MM.1S (cell line): ENCODE measurements at regions not wholly inside any gene's neighbourhood (a gene's known extent, or its start where the extent isn't known, plus 50 kb on each side); places are given as distances from the start of the nearest gene placed in this dataset.

Experiments used
- DNase-seq: peaks from one replicate; pipeline ENCODE4 v3.0.0-alpha.2; 2015
- H2AFZ ChIP-seq: fragments of 300-600 bp; sonication (generic); 2 replicates; pipeline ENCODE4 v1.6.0; 2016; ENCODE audit warnings: antibody characterized with exemption, low read length
- H3F3A ChIP-seq: fragments of 300-600 bp; sonication (generic); 2 replicates; pipeline ENCODE4 v1.6.1; 2016; ENCODE audit warnings: mild to moderate bottlenecking, antibody characterized with exemption, low read length, moderate library complexity, mixed read lengths; ENCODE audit not compliant: insufficient read depth
- H3K27ac ChIP-seq: fragments of 300-600 bp; sonication (generic); 2 replicates; pipeline ENCODE4 v1.5.1; 2016; ENCODE audit warnings: mild to moderate bottlenecking, low read length
- H3K27me3 ChIP-seq: fragments of 300-600 bp; sonication (generic); replicated peaks from 2 replicates; pipeline ENCODE4 v1.6.0; 2016; ENCODE audit warnings: low read length; ENCODE audit not compliant: insufficient read depth
- H3K36me3 ChIP-seq: fragments of 300-600 bp; sonication (generic); replicated peaks from 2 replicates; pipeline ENCODE4 v1.6.1; 2016; ENCODE audit warnings: mild to moderate bottlenecking, low read length, mixed read lengths; ENCODE audit not compliant: insufficient read depth
- H3K4me1 ChIP-seq: fragments of 300-600 bp; sonication (generic); 2 replicates; pipeline ENCODE4 v1.6.1; 2016; ENCODE audit warnings: low read length, mixed read lengths
- H3K4me2 ChIP-seq: fragments of 300-600 bp; sonication (generic); 2 replicates; pipeline ENCODE4 v1.6.0; 2016; ENCODE audit warnings: low read depth, low read length
- H3K4me3 ChIP-seq: fragments of 300-600 bp; sonication (generic); 2 replicates; pipeline ENCODE4 v1.5.1; 2016; ENCODE audit warnings: low read length, mixed read lengths
- H3K79me2 ChIP-seq: fragments of 300-600 bp; sonication (generic); 2 replicates; pipeline ENCODE4 v1.6.1; 2016; ENCODE audit warnings: mixed run types, low read length, mixed read lengths
- H3K9ac ChIP-seq: fragments of 300-600 bp; sonication (generic); 2 replicates; pipeline ENCODE4 v1.6.1; 2016; ENCODE audit warnings: low read length, mixed read lengths
- H3K9me2 ChIP-seq: fragments of 300-600 bp; sonication (generic); replicated peaks from 2 replicates; pipeline ENCODE4 v1.6.1; 2016; ENCODE audit warnings: mild to moderate bottlenecking, low read length, mixed read lengths; ENCODE audit not compliant: insufficient read depth
- H3K9me3 ChIP-seq: fragments of 300-600 bp; sonication (generic); replicated peaks from 2 replicates; pipeline ENCODE4 v1.6.1; 2016; ENCODE audit warnings: mild to moderate bottlenecking, low read length, mixed read lengths; ENCODE audit not compliant: insufficient read depth
- H4K20me1 ChIP-seq: fragments of 300-600 bp; sonication (generic); 2 replicates; pipeline ENCODE4 v1.6.1; 2016; ENCODE audit warnings: mild to moderate bottlenecking, low read length, moderate library complexity, mixed read lengths; ENCODE audit not compliant: insufficient read depth
- EZH2 ChIP-seq: fragments of 300-600 bp; sonication (generic); optimal IDR thresholded peaks from 2 replicates; pipeline ENCODE3; 2017; ENCODE audit warnings: low read depth, mild to moderate bottlenecking, antibody characterized with exemption, low read length, mixed read lengths
- EZH2phosphoT487 ChIP-seq: fragments of 300-600 bp; sonication (generic); IDR thresholded peaks from 2 replicates; pipeline ENCODE4 v1.6.1; 2018; ENCODE audit warnings: antibody characterized with exemption, low read length
- TF ChIP-seq, protein P1 (sequence below): fragments of 300-600 bp; sonication (generic); IDR thresholded peaks from 2 replicates; pipeline ENCODE4 v1.5.1; 2016; ENCODE audit warnings: antibody characterized with exemption, low read length, mixed read lengths

DNA sequence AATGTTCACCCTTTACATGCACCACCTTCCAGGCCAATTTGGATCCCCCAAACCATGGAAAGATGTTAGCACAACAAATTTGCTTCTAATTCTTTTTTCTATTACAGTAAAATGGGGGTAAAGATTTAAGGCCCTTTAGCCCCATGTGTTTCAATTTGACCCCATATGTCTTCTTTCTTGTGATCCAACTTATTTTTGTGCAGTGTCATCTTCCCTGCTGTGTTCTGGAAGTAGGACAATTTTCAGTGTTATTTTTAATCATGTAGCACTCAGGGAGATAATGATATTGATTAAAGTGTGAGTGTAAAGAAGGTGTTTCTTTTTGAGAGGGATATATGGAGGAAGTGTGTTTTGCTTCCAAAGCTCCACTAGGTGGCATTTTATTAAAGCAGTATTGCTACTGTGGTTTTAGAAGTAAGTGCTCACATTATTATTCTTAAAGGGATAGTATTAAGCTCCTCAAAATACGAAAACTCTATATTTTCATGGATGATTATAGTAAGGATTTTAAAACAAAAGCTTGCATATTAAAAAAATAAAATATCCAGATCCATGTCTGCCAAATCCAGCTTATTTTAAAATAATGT is 118.7 kb upstream of the ATP10B start:
- H3K36me3 ChIP-seq: no peaks in the 10 kb centered on the region
- no peaks in the 10 kb centered on the region for H3K27me3 ChIP-seq
- H3K9me3 ChIP-seq: no peaks in the 10 kb centered on the region
- no peaks in the 10 kb centered on the region for H3K4me1 ChIP-seq
- H4K20me1 ChIP-seq: no peaks in the 10 kb centered on the region
- H3K9ac ChIP-seq: no peak overlapping the region
- no peak overlapping the region for H3K4me2 ChIP-seq
- H2AFZ ChIP-seq: no peak overlapping the region
- DNase-seq: no peak
- no peak overlapping the region for H3K27ac ChIP-seq
- no peak for TF ChIP-seq EZH2phosphoT487
- TF ChIP-seq, protein P1, sequence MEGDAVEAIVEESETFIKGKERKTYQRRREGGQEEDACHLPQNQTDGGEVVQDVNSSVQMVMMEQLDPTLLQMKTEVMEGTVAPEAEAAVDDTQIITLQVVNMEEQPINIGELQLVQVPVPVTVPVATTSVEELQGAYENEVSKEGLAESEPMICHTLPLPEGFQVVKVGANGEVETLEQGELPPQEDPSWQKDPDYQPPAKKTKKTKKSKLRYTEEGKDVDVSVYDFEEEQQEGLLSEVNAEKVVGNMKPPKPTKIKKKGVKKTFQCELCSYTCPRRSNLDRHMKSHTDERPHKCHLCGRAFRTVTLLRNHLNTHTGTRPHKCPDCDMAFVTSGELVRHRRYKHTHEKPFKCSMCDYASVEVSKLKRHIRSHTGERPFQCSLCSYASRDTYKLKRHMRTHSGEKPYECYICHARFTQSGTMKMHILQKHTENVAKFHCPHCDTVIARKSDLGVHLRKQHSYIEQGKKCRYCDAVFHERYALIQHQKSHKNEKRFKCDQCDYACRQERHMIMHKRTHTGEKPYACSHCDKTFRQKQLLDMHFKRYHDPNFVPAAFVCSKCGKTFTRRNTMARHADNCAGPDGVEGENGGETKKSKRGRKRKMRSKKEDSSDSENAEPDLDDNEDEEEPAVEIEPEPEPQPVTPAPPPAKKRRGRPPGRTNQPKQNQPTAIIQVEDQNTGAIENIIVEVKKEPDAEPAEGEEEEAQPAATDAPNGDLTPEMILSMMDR: 0 out of 2 replicates have a peak, but pooled peaks have one; percentile 5
- no peak overlapping the region for H3K4me3 ChIP-seq
- no peaks in the 10 kb centered on the region for H3K9me2 ChIP-seq
- H3K79me2 ChIP-seq: no peaks in the 10 kb centered on the region
- H3F3A ChIP-seq: no peaks in the 10 kb centered on the region

DNA sequence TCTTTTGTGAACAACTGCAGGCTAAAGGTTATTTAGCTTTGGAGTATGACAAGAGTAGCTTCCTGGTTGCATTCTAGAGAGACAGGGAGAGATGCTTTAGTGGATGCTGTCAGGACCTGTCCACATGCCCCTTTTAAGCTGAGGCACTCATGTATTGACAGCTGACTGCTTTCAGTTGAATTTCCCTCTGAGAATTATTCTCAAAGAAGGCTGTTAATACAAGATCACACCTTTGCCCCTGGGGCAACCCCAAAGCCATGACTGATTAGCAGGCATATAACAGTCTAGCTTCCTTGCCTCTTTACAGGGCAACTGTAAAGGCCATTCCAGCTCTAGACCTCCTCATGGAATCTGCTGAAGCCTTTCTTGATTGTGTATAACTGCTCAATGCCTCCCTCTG is 117.6 kb upstream of the ATP10B start:
- no peak overlapping the region for H3K27ac ChIP-seq

DNA sequence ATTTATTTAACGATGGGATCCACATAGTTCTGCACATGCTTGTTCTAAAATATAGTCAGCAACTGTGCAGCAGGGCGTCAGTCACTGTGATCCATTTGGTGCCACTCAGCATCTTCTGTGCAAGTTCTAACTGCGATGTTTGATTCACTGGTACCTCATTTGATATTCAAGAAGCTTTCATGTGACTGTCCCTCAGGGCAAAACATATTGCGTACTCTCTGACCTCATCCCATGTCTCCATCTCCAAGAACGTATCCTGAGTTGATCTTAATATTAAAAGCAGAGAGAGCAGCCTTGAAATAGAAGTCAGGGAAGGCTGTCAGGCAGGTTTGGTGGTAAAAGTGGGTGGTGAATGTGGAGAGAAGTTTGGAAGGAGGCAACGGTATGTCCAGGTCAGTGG is 116.5 kb upstream of the ATP10B start:
- no peaks in the 10 kb centered on the region for H3K4me1 ChIP-seq
- H3K9me2 ChIP-seq: no peaks in the 10 kb centered on the region
- H3K4me3 ChIP-seq: no peak overlapping the region
- H3K27me3 ChIP-seq: no peaks in the 10 kb centered on the region
- H3K4me2 ChIP-seq: no peak overlapping the region
- no peaks in the 10 kb centered on the region for H3K9me3 ChIP-seq
- H4K20me1 ChIP-seq: no peaks in the 10 kb centered on the region
- H3K9ac ChIP-seq: no peak overlapping the region
- no peaks in the 10 kb centered on the region for H3F3A ChIP-seq
- no peak overlapping the region for H2AFZ ChIP-seq
- no peaks in the 10 kb centered on the region for H3K79me2 ChIP-seq
- TF ChIP-seq, protein P1: no peak
- no peak for TF ChIP-seq EZH2
- no peak for TF ChIP-seq EZH2phosphoT487
- DNase-seq: no peak
- no peaks in the 10 kb centered on the region for H3K36me3 ChIP-seq
- no peak overlapping the region for H3K27ac ChIP-seq

More for the DNA sequence above, 117.6 kb upstream of the ATP10B start:
- no peaks in the 10 kb centered on the region for H3K27me3 ChIP-seq
- DNase-seq: no peak
- no peaks in the 10 kb centered on the region for H3K79me2 ChIP-seq
- TF ChIP-seq EZH2phosphoT487 (no peak), EZH2 (no peak)
- TF ChIP-seq, protein P1: no peak
- H3K9ac ChIP-seq: no peak overlapping the region
- no peaks in the 10 kb centered on the region for H3K9me2 ChIP-seq
- no peaks in the 10 kb centered on the region for H4K20me1 ChIP-seq
- H3K9me3 ChIP-seq: no peaks in the 10 kb centered on the region
- no peaks in the 10 kb centered on the region for H3K4me1 ChIP-seq
- no peak overlapping the region for H3K4me2 ChIP-seq
- no peak overlapping the region for H2AFZ ChIP-seq
- no peak overlapping the region for H3K4me3 ChIP-seq
- H3F3A ChIP-seq: no peaks in the 10 kb centered on the region
- H3K36me3 ChIP-seq: no peaks in the 10 kb centered on the region
